Stimulated activated naive CD8-positive, alpha-beta T cell treated with anti-CD3 and anti-CD28 coated beads, Interleukin-15, Interleukin-2, amounts not matched to agents 100 ng/mL and 50 ng/mL, for 24 hours (primary cell): ENCODE measurements at regions not wholly inside any gene's neighbourhood (a gene's known extent, or its start where the extent isn't known, plus 50 kb on each side); places are given as distances from the start of the nearest gene placed in this dataset.
"Not testable (repeated sequence)": the region's sequence is repeated elsewhere in the genome, so short reads cannot be mapped to it uniquely, and the experiment has no call there.

Experiments
- H3K27ac Mint-ChIP-seq: one replicate; pipeline ENCODE4 v1.8.0; 2021; ENCODE audit warnings: mild to moderate bottlenecking, mixed read lengths
- H3K27me3 Mint-ChIP-seq: one replicate; pipeline ENCODE4 v1.8.0; 2021; ENCODE audit warnings: mixed read lengths
- H3K36me3 Mint-ChIP-seq: one replicate; pipeline ENCODE4 v1.8.0; 2021; ENCODE audit warnings: low read depth, mixed read lengths
- H3K4me1 Mint-ChIP-seq: one replicate; pipeline ENCODE4 v1.8.0; 2021; ENCODE audit warnings: low read depth, mixed read lengths
- H3K4me3 Mint-ChIP-seq: one replicate; pipeline ENCODE4 v1.8.0; 2021; ENCODE audit warnings: mild to moderate bottlenecking, mixed read lengths
- H3K9me3 Mint-ChIP-seq: one replicate; pipeline ENCODE4 v1.8.0; 2021; ENCODE audit warnings: mixed read lengths

DNA sequence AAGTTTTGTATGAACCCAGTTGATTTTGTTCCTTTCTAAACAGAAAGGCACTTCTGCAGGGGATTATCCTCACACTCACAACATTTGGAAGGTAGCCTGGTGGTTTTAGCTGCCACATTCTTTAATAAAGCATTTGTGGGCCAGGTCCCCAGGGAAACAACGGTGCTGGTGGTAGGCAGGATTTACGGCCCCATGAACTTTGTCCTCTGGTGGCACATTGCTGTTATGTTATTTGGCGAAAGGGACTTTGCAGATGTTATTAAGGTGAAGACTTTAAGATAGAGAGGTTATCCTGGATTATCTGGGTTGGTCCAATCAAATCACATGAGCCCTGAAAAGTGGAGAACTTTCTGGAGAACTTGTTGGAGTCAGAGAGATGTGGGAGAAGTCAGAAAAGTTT, 86.3 kb upstream of the C9orf72 start:
- Mint-ChIP-seq H3K4me1 (no peaks in the 10 kb centered on the region), H3K9me3 (no peaks in the 10 kb centered on the region)

DNA sequence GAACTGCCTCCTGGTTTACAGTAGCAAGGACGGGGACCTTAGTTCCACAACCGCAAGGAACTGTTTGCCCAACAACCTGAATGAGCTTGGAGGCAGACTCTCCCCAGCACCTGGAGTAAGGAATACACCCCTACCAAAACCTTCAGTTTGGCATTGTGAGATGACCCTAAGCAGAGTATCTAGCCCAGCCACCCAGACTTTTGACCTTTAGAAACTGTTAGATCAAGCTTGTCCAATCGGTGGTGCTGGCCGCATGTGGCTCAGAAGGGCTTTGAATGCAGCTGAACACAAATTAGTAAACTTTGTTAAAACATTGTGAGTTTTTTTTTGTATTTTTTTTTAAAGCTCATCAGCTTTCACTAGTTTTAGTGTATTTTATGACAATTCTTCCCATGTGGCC, 86.9 kb upstream of the C9orf72 start:
- Mint-ChIP-seq H3K4me1 (no peaks in the 10 kb centered on the region), H3K36me3 (no peaks in the 10 kb centered on the region), H3K27ac (no peak overlapping the region), H3K4me3 (no peak overlapping the region), H3K27me3 (peaks cover 6% of the 10 kb centered on the region), H3K9me3 (no peaks in the 10 kb centered on the region)

More for the DNA sequence above, 86.3 kb upstream of the C9orf72 start:
- no peak overlapping the region for H3K27ac Mint-ChIP-seq
- no peaks in the 10 kb centered on the region for H3K36me3 Mint-ChIP-seq
- no peak overlapping the region for H3K4me3 Mint-ChIP-seq
- peaks cover 6% of the 10 kb centered on the region for H3K27me3 Mint-ChIP-seq

DNA sequence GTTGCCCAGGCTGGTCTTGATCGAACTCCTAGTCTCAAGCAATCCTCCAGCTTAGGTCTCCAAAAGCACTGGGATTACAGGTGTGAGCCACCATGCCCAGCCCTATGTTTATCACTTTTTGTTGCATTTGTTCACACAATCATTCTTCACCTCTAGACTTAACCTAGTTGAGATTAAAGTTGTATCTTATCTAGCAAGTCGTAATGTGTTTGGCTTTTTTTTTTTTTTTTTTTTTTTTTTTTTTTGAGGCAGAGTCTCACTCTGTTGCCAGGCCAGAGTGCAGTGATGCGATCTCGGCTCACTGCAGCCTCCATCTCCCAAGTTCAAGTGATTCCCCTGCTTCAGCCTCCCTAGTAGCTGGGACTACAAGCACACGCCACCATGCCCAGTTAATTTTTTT, 90.2 kb upstream of the C9orf72 start:
- H3K9me3 Mint-ChIP-seq: no peaks in the 10 kb centered on the region
- no peaks in the 10 kb centered on the region for H3K36me3 Mint-ChIP-seq
- no peak overlapping the region for H3K27ac Mint-ChIP-seq
- H3K4me3 Mint-ChIP-seq: no peak overlapping the region
- H3K27me3 Mint-ChIP-seq: peaks cover 10% of the 10 kb centered on the region
- no peaks in the 10 kb centered on the region for H3K4me1 Mint-ChIP-seq

DNA sequence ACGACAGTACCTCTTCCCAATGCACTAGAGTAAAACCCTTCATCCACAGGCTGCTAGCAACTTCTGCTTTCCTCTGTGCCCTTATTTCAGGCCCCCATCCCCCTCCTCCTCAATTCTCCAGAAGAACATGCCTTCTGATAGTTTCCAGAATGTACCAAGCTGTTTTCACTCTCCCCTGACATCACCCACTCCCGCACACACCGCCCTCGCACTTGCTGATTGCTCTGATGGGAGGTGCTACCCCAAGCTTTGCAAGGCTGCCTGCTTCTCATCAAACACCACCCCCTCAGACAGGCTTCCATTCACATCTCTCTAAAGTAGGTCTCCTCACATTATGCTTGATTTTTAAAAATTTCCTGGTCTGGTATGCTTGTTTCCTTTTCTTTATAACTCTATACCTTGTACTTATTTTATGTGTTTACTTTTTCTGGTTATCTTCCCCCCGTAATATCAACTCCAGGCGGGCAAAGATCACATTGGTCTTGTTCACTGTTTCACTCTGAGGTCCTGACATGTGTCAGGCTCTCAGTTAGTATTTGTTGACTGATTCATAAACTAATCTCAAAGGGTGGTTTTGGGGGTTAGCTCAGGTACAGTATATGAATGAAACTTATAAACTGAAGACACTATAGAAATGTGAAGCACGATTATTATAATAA, 91.0 kb upstream of the C9orf72 start:
- no peak overlapping the region for H3K27ac Mint-ChIP-seq
- no peaks in the 10 kb centered on the region for H3K4me1 Mint-ChIP-seq
- no peaks in the 10 kb centered on the region for H3K9me3 Mint-ChIP-seq
- no peak overlapping the region for H3K4me3 Mint-ChIP-seq
- H3K36me3 Mint-ChIP-seq: no peaks in the 10 kb centered on the region
- H3K27me3 Mint-ChIP-seq: peaks cover 10% of the 10 kb centered on the region

DNA sequence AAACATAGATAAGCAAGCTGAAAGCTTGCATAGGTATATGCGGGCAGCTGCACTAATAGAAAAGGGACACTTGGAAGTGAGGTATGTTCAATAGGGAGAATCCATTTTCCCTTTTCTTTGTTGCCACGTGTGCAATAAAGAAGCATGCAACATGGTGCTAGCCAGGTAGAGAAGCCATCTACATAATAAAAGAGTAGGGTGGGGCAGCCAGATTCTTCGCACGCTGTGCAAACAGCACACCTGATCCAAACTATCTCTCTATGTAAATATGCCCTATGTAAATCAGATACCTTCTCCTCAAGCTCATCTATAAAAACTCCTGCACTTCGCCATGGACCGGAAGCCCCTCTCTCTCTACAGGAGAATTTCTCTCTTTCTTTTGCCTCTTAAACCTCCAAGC, 91.9 kb upstream of the C9orf72 start:
- H3K27me3 Mint-ChIP-seq: peaks cover 10% of the 10 kb centered on the region
- no peaks in the 10 kb centered on the region for H3K9me3 Mint-ChIP-seq
- H3K36me3 Mint-ChIP-seq: no peaks in the 10 kb centered on the region
- H3K27ac Mint-ChIP-seq: no peak overlapping the region
- no peak overlapping the region for H3K4me3 Mint-ChIP-seq
- H3K4me1 Mint-ChIP-seq: no peaks in the 10 kb centered on the region

DNA sequence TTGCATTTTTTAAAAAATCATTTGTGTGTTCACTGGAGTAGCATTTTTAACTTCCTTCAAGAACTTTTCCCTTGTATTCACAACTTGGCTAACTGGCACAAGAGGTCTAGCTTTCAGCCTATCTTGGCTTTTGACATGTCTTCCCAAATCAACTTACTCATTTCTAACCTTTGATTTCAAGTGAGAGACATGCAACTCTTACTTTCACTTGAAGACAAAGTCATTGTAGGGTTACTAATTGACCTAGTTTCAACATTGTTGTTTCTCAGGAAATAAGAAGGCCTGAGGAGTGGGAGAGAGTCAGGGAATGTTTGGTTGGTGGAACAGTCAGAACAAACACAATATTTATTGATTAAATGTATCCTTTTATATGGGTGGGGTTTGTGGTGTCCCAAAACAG, 95.0 kb upstream of the C9orf72 start:
- no peaks in the 10 kb centered on the region for H3K36me3 Mint-ChIP-seq
- H3K27me3 Mint-ChIP-seq: peaks cover 4% of the 10 kb centered on the region
- H3K4me1 Mint-ChIP-seq: no peaks in the 10 kb centered on the region
- no peak overlapping the region for H3K4me3 Mint-ChIP-seq
- no peaks in the 10 kb centered on the region for H3K9me3 Mint-ChIP-seq
- H3K27ac Mint-ChIP-seq: no peak overlapping the region

DNA sequence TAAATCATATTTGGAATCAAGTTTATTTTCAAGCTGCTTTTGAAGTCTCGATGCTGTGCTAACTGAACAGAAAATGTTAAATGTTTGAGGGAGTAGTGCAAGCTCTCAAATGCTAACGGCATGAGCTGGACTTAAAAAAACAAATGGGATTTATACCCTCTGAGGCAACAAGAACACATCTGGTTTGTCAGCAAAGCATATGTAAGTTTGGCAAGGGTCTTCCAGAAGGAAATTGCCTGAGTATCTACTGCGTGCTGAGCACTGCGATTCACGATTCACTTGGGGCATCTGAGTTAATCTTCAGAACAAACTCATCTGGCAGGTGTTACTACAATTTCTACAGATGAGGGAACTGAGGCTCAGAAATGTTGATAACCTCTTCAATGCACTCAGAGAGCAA, 98.4 kb upstream of the C9orf72 start:
- H3K4me1 Mint-ChIP-seq: no peaks in the 10 kb centered on the region
- peaks cover 4% of the 10 kb centered on the region for H3K27me3 Mint-ChIP-seq
- H3K4me3 Mint-ChIP-seq: no peak overlapping the region
- H3K9me3 Mint-ChIP-seq: no peaks in the 10 kb centered on the region
- no peaks in the 10 kb centered on the region for H3K36me3 Mint-ChIP-seq
- H3K27ac Mint-ChIP-seq: no peak overlapping the region

DNA sequence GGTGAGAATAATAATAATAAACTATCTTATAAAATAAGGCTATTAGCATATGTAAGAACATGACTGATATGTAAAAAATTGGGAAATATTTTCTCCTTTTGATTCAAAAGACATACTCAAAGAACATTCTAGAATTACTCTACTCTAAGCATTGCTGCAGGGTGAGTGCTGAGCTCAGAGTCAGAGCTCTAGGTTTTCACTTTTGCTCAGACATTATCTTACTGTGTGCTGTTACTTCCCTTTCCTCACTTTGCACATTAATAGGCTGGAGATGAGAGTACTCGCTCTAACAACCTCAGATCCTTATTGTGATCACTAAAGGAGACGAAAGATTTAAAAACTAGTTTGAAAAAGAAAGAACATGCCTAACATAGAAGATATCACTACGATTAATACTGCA, 99.4 kb upstream of the C9orf72 start:
- Mint-ChIP-seq H3K27me3 (no peaks in the 10 kb centered on the region), H3K4me3 (no peak overlapping the region), H3K27ac (no peak overlapping the region), H3K9me3 (no peaks in the 10 kb centered on the region), H3K4me1 (no peaks in the 10 kb centered on the region), H3K36me3 (no peaks in the 10 kb centered on the region)

DNA sequence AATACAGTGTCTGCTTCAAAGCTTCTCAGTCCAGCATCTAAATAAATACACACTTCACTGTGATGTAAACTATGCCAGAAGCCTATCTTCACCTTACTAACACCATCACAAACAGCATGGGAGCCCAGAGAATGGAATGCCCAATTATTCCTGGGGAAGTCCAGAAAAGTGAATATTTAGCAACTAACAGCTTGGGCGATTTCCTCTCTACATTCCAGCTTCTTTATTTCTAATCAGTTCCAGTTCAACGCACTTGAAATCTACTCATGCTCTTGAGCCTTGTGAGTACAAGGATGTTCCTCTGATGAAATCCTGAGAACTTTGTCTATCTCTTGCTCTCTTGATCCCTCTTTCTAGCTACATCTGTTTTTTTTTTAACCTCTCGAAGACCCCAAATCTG, 100.4 kb upstream of the C9orf72 start:
- Mint-ChIP-seq H3K9me3 (no peaks in the 10 kb centered on the region), H3K27ac (no peak overlapping the region), H3K27me3 (no peaks in the 10 kb centered on the region), H3K36me3 (no peaks in the 10 kb centered on the region), H3K4me3 (no peak overlapping the region), H3K4me1 (no peaks in the 10 kb centered on the region)

DNA sequence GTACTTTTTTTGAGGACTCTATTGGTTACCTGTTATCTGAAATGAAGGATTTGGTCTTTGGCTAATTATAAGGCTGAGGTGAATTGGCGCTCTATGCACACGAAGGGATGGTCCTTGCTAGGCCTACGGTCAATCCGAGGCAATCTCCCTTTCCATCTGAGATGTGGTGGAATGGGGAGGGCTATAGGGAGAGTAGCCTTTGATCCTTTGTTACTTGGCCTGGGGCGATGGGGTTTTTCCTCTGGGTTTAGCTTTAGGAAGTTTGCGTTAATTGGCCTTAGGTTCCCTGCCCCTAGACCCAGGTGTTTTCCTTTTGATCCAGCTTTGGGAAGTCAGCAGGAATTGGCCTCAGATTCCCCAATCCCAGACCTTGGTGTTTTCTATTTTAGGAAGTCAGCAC, 102.1 kb upstream of the C9orf72 start:
- Mint-ChIP-seq H3K36me3 (no peaks in the 10 kb centered on the region), H3K27me3 (no peaks in the 10 kb centered on the region), H3K27ac (no peak overlapping the region), H3K4me1 (no peaks in the 10 kb centered on the region), H3K4me3 (no peak overlapping the region), H3K9me3 (no peaks in the 10 kb centered on the region)

DNA sequence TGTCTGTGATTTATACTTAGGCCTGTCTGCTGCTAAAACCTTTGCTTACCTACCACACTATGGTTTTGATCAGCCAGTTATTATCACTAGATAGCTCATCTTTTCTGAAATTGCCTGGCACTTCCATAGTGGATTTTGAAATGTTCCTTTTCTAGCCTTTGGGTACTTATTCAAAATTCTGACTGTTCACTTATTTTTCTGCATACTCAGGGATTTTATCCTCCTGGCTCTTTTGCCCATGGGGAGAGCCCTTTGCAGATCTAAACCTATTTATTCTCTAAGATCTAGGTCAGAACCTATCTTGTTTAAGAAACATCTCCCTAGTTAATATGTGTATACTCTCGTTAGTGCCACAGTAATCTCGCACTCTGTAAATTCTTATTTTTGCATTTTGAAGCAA, 103.5 kb upstream of the C9orf72 start:
- Mint-ChIP-seq H3K4me3 (no peak overlapping the region), H3K4me1 (no peaks in the 10 kb centered on the region), H3K36me3 (no peaks in the 10 kb centered on the region), H3K9me3 (no peaks in the 10 kb centered on the region), H3K27me3 (no peaks in the 10 kb centered on the region), H3K27ac (no peak overlapping the region)

DNA sequence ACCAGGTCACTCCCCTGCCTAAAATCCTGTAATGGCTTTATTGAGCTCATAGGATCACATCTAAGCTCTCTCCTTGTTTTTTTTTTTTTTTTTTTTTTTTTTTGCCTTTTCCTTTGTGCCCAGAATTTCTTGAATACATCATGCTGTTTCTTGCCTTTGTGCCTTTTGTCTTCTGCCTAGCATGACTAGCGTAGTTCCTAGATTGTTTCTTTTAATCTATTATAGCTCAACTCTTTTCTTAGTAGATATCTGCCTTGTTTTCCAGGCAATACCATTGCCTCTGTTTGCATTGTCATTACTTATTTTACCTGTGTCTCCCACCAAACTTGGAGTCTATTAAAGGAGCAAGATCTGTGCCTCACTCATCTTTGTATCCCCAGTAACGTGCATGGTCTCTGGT, 106.1 kb upstream of the C9orf72 start:
- Mint-ChIP-seq H3K4me1 (no peaks in the 10 kb centered on the region), H3K9me3 (no peaks in the 10 kb centered on the region), H3K36me3 (no peaks in the 10 kb centered on the region), H3K4me3 (no peak overlapping the region), H3K27ac (no peak overlapping the region), H3K27me3 (no peaks in the 10 kb centered on the region)

DNA sequence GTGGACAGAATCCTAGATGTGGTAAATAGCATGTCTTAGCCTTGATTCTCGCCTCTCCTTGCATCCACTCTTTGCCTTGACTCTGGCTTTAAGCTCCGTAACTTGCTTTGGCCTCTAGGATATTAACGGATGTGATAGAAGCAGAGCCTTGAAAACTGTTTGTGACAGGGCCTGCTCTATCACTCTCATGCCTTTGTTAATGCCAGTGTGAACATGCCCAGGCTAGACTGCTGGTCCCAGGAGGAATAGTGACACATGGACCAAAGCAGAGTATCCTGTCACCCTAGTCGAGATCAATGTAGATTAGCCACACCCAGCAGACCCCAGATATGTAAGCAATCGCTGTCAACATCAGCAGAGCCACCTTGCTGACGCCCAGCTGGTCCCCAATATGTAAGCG, 109.9 kb upstream of the C9orf72 start:
- Mint-ChIP-seq H3K36me3 (no peaks in the 10 kb centered on the region), H3K4me3 (no peak overlapping the region), H3K9me3 (no peaks in the 10 kb centered on the region), H3K27me3 (no peaks in the 10 kb centered on the region), H3K27ac (no peak overlapping the region), H3K4me1 (no peaks in the 10 kb centered on the region)

DNA sequence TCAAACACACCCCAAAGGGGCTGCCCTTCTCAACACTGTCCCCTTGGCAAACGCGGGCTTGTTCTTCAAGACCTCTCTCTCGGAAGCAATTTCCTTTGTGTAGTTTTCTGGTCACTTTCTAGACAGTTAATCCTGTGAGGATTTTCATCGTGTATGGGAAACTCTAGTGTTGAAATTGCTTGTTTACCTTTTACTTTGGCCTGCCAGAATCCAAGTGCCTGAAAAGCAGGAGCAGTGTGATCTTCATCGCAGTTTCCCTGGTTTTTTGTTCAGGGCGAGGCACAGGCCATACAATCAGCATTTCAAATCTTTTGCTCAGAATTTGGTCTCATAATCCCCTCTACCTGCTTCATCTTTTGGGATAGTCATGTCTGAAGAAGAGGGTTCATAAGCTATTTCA, 115.7 kb upstream of the C9orf72 start:
- Mint-ChIP-seq H3K4me1 (peaks cover 4% of the 10 kb centered on the region), H3K27ac (no peak overlapping the region), H3K9me3 (no peaks in the 10 kb centered on the region), H3K36me3 (no peaks in the 10 kb centered on the region), H3K4me3 (no peak overlapping the region), H3K27me3 (peaks cover 7% of the 10 kb centered on the region)

DNA sequence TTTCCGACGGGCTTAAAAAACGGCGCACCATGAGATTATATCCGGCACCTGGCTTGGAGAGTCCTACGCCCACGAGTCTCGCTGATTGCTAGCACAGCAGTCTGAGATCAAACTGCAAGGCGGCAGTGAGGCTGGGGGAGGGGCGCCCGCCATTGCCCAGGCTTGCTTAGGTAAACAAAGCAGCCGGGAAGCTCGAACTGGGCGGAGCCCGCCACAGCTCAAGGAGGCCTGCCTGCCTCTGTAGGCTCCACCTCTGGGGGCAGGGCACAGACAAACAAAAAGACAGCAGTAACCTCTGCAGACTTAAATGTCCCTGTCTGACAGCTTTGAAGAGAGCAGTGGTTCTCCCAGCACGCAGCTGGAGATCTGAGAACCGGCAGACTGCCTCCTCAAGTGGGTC, 117.5 kb upstream of the C9orf72 start:
- H3K36me3 Mint-ChIP-seq, H3K27ac Mint-ChIP-seq, H3K27me3 Mint-ChIP-seq, H3K9me3 Mint-ChIP-seq, H3K4me1 Mint-ChIP-seq, H3K4me3 Mint-ChIP-seq: not testable (repeated sequence)

DNA sequence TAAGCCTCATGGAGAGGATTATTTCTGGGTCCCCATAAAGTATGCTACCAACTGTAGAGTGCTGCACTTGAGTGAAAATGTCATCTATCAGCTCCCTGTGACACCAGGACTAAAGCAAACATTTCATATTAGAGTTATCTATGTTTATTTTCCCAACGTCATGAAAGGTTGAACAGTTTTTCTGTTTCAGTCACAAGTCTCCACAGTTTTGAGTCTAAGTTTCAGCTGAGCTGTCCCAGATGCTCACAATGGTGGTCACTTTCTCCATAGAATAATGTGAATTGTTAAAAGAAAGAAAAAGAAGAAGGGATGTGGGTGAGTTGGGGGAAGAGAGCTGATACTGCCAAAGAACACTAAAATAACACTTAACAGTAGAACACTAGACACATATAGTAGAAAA, 126.3 kb upstream of the C9orf72 start:
- Mint-ChIP-seq H3K36me3 (no peaks in the 10 kb centered on the region), H3K4me3 (no peak overlapping the region), H3K27me3 (peaks cover 6% of the 10 kb centered on the region), H3K9me3 (no peaks in the 10 kb centered on the region), H3K4me1 (no peaks in the 10 kb centered on the region), H3K27ac (no peak overlapping the region)
